GM23338 (cell line): ENCODE measurements at regions not wholly inside any gene's neighbourhood (a gene's known extent, or its start where the extent isn't known, plus 50 kb on each side); places are given as distances from the start of the nearest gene placed in this dataset.

ENCODE experiments used
- CREB1 ChIP-seq: fragments of 250-450 bp; sonication (Bioruptor Pico); IDR thresholded peaks from 2 replicates; pipeline ENCODE4 v1.5.0; 2020; ENCODE audit warnings: low read depth, mild to moderate bottlenecking, moderate library complexity
- CTCF ChIP-seq, 2 experiments: fragments of 200-600 bp in 1 of 2; sonication (generic) in 1 of 2; conservative IDR thresholded peaks; 2 replicates each; pipeline versions ENCODE4 v1.5.1 to v1.6.1; 2016 to 2017; ENCODE audit warnings: antibody characterized with exemption in 2 of 2, low read depth in 2 of 2, mild to moderate bottlenecking in 2 of 2, moderate library complexity in 1 of 2
- ETS1 ChIP-seq: IDR thresholded peaks from 2 replicates; pipeline ENCODE4 v1.6.1; 2016; ENCODE audit warnings: antibody characterized with exemption
- EZH2 ChIP-seq: fragments of 200-600 bp; sonication (generic); IDR thresholded peaks from one replicate; pipeline ENCODE4 v1.8.0; 2017; ENCODE audit warnings: antibody characterized with exemption, mild to moderate bottlenecking, low read depth; ENCODE audit not compliant: unreplicated experiment
- EZH2phosphoT487 ChIP-seq: fragments of 200-600 bp; sonication (generic); IDR thresholded peaks from one replicate; pipeline ENCODE4 v1.8.1; 2018; ENCODE audit warnings: antibody characterized with exemption; ENCODE audit not compliant: unreplicated experiment
- JUNB ChIP-seq: IDR thresholded peaks from one replicate; pipeline ENCODE4 v1.6.1; 2016; ENCODE audit warnings: antibody characterized with exemption; ENCODE audit not compliant: unreplicated experiment
- POLR2AphosphoS5 ChIP-seq: IDR thresholded peaks from 2 replicates; pipeline ENCODE4 v1.6.1; 2016; ENCODE audit warnings: antibody characterized with exemption, low read depth
- STAT1 ChIP-seq: IDR thresholded peaks from one replicate; pipeline ENCODE4 v1.6.1; 2016; ENCODE audit warnings: antibody characterized with exemption; ENCODE audit not compliant: unreplicated experiment
- ZNF114 ChIP-seq: fragments of 250-450 bp; sonication (Bioruptor Pico); IDR thresholded peaks from 2 replicates; pipeline ENCODE4 v1.5.0; 2020; ENCODE audit warnings: mild to moderate bottlenecking, moderate library complexity
- ZNF331 ChIP-seq: fragments of 250-450 bp; sonication (Bioruptor Pico); IDR thresholded peaks from 2 replicates; pipeline ENCODE4 v1.5.0; 2020; ENCODE audit warnings: low read depth, mild to moderate bottlenecking, moderate library complexity
- TF ChIP-seq, protein P1 (sequence below): IDR thresholded peaks from one replicate; pipeline ENCODE4 v1.6.1; 2018; ENCODE audit warnings: antibody characterized with exemption; ENCODE audit not compliant: unreplicated experiment

DNA sequence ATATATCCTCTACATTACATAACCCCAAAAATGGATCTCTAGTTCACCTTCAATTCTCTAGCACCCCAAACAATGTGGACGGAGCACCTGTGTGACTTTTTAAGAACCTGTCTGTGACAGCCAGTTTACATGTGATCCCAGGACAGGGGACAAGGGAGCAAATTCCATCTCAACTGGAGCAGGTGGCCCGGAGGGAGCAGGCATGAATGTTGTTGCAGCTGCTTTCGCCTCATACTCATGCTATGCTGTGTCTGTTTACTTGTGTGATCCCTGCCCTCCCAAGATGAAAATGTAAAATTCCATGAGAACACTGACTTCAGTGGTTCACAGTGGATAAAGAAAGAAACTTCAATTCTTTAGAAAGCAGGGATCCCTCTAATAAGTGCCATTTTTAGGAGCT lies 600.3 kb downstream of the CDH26 start:
- TF ChIP-seq CTCF (conservative IDR thresholded peaks at IDR 0.05; ENCODE audit: low read depth in 2 of 2) (no peak), EZH2phosphoT487 (no peak), POLR2AphosphoS5 (no peak), EZH2 (no peak), CREB1 (CRISPR knock-in tag) (no peak), STAT1 (no peak), JUNB (no peak), ZNF114 (CRISPR knock-in tag) (no peak), ZNF331 (CRISPR knock-in tag) (no peak), ETS1 (no peak)
- TF ChIP-seq, protein P1, sequence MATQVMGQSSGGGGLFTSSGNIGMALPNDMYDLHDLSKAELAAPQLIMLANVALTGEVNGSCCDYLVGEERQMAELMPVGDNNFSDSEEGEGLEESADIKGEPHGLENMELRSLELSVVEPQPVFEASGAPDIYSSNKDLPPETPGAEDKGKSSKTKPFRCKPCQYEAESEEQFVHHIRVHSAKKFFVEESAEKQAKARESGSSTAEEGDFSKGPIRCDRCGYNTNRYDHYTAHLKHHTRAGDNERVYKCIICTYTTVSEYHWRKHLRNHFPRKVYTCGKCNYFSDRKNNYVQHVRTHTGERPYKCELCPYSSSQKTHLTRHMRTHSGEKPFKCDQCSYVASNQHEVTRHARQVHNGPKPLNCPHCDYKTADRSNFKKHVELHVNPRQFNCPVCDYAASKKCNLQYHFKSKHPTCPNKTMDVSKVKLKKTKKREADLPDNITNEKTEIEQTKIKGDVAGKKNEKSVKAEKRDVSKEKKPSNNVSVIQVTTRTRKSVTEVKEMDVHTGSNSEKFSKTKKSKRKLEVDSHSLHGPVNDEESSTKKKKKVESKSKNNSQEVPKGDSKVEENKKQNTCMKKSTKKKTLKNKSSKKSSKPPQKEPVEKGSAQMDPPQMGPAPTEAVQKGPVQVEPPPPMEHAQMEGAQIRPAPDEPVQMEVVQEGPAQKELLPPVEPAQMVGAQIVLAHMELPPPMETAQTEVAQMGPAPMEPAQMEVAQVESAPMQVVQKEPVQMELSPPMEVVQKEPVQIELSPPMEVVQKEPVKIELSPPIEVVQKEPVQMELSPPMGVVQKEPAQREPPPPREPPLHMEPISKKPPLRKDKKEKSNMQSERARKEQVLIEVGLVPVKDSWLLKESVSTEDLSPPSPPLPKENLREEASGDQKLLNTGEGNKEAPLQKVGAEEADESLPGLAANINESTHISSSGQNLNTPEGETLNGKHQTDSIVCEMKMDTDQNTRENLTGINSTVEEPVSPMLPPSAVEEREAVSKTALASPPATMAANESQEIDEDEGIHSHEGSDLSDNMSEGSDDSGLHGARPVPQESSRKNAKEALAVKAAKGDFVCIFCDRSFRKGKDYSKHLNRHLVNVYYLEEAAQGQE, result no peak
